Lower leg skin (tissue), 3 donors: ENCODE measurements at regions not wholly inside any gene's neighbourhood (a gene's known extent, or its start where the extent isn't known, plus 50 kb on each side); places are given as distances from the start of the nearest gene placed in this dataset.

Source experiments
- POLR2A ChIP-seq, 2 donors: fragments of 450-650 bp; IDR thresholded peaks; one replicate each; pipeline ENCODE4 v1.6.1; 2016 to 2017; ENCODE audit warnings: antibody characterized with exemption in 2 of 2, mild to moderate bottlenecking in 1 of 2, moderate library complexity in 1 of 2
- TF ChIP-seq, protein P1 (sequence below), 3 donors: fragments of 450-650 bp; IDR thresholded peaks; one replicate each; pipeline ENCODE4 v1.5.1; 2016; ENCODE audit warnings: antibody characterized with exemption in 3 of 3, mild to moderate bottlenecking in 3 of 3, moderate library complexity in 2 of 3

- TF ChIP-seq, protein P1, sequence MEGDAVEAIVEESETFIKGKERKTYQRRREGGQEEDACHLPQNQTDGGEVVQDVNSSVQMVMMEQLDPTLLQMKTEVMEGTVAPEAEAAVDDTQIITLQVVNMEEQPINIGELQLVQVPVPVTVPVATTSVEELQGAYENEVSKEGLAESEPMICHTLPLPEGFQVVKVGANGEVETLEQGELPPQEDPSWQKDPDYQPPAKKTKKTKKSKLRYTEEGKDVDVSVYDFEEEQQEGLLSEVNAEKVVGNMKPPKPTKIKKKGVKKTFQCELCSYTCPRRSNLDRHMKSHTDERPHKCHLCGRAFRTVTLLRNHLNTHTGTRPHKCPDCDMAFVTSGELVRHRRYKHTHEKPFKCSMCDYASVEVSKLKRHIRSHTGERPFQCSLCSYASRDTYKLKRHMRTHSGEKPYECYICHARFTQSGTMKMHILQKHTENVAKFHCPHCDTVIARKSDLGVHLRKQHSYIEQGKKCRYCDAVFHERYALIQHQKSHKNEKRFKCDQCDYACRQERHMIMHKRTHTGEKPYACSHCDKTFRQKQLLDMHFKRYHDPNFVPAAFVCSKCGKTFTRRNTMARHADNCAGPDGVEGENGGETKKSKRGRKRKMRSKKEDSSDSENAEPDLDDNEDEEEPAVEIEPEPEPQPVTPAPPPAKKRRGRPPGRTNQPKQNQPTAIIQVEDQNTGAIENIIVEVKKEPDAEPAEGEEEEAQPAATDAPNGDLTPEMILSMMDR (IDR thresholded peaks at IDR 0.05) = no peak
- no peak for TF ChIP-seq POLR2A (IDR thresholded peaks at IDR 0.05)
Observed at GRCh38 chr2:60079562-60079961, 473.9 kb downstream of the BCL11A start.
